ENCODE measurements at regions not wholly inside any gene's neighbourhood (a gene's known extent, or its start where the extent isn't known, plus 50 kb on each side); places are given as distances from the start of the nearest gene placed in this dataset.
A peak's percentile ranks its signal among the peaks of the same experiment; 100 is the strongest.

GRCh38 chr1:221829327-221830015 is 87.6 kb upstream of the DUSP10 start:
- no peaks in the 10 kb centered on the region for H3K79me1 ChIP-seq (replicated peaks; ENCODE audit: low read length, poor library complexity, severe bottlenecking)
- under 1% methylated on average over 3 of the region's 5 CpGs for WGBS
- H3K4me2 ChIP-seq (ENCODE audit: low read length, poor library complexity, severe bottlenecking) = no peak overlapping the region
- no peak overlapping the region for H2BK15ac ChIP-seq (ENCODE audit: low read depth, poor library complexity, severe bottlenecking)
- H3K4ac ChIP-seq (ENCODE audit: low read depth in 1 of 2, low read length in 2 of 2) = peak overlapping the region; percentile 72 to 97
- H4K8ac ChIP-seq (ENCODE audit: low read length) = peak overlapping the region; percentile 80
- peak overlapping the region; percentile 86 to 97 for H2BK12ac ChIP-seq (ENCODE audit: low read length in 2 of 2)
- peak overlapping the region in 1 of 2 experiments; percentile 26 for H3K4me3 ChIP-seq (ENCODE audit: insufficient read depth in 1 of 2, low read depth in 1 of 2, low read length in 2 of 2)
- peaks cover 6% of the 10 kb centered on the region for H3K4me1 ChIP-seq (ENCODE audit: control insufficient read depth, insufficient read depth, low read depth, low read length)
- peak overlapping the region; percentile 37 for H3K9ac ChIP-seq (ENCODE audit: low read length)
- H2AFZ ChIP-seq (ENCODE audit: low read depth, low read length) = no peak overlapping the region
- no peaks in the 10 kb centered on the region for H3K27me3 ChIP-seq (ENCODE audit: control insufficient read depth in 1 of 2, insufficient read depth in 1 of 2, low read length in 2 of 2)
- peak; percentile 96 for DNase-seq
- H2BK5ac ChIP-seq (ENCODE audit: low read depth, low read length, poor library complexity, severe bottlenecking) = no peak overlapping the region
- H3K18ac ChIP-seq (ENCODE audit: low read depth in 1 of 2, low read length in 2 of 2) = peak overlapping the region; percentile 64 to 76
- H3K27ac ChIP-seq (ENCODE audit: low read length, poor library complexity, severe bottlenecking) = peak overlapping the region; percentile 35
- H4K91ac ChIP-seq (ENCODE audit: low read length) = peak overlapping the region; percentile 86
- H3K9me3 ChIP-seq (ENCODE audit: control insufficient read depth, low read length) = no peaks in the 10 kb centered on the region
- H3K23ac ChIP-seq (ENCODE audit: low read length in 2 of 2) = no peak overlapping the region
- H3K14ac ChIP-seq (ENCODE audit: low read length in 2 of 2) = no peak overlapping the region
- peak overlapping the region; percentile 76 for H2AK5ac ChIP-seq (ENCODE audit: low read length, severe bottlenecking)
- H3K36me3 ChIP-seq (ENCODE audit: control insufficient read depth in 1 of 2, insufficient read depth in 2 of 2, low read depth in 1 of 2, low read length in 2 of 2) = no peaks in the 10 kb centered on the region
- H2BK120ac ChIP-seq (ENCODE audit: low read depth, low read length) = no peak overlapping the region

- peak overlapping the region; percentile 97 for H2BK12ac ChIP-seq (ENCODE audit: low read length in 2 of 2)
- H3K4me3 ChIP-seq (ENCODE audit: insufficient read depth in 1 of 2, low read depth in 1 of 2, low read length in 2 of 2) = no peak overlapping the region
- no CpG with 5 or more reads among the region's 1 CpG for WGBS
- peak overlapping the region; percentile 77 for H2AFZ ChIP-seq (ENCODE audit: low read depth, low read length)
- no peaks in the 10 kb centered on the region for H3K27me3 ChIP-seq (ENCODE audit: control insufficient read depth in 1 of 2, insufficient read depth in 1 of 2, low read length in 2 of 2)
- H3K27ac ChIP-seq (ENCODE audit: low read length, poor library complexity, severe bottlenecking) = no peak overlapping the region
- H3K4me1 ChIP-seq (ENCODE audit: control insufficient read depth, insufficient read depth, low read depth, low read length) = peaks cover 6% of the 10 kb centered on the region
- no peak overlapping the region for H2BK15ac ChIP-seq (ENCODE audit: low read depth, poor library complexity, severe bottlenecking)
- no peaks in the 10 kb centered on the region for H3K79me1 ChIP-seq (replicated peaks; ENCODE audit: low read length, poor library complexity, severe bottlenecking)
- no peak overlapping the region for H4K91ac ChIP-seq (ENCODE audit: low read length)
- no peak overlapping the region for H2AK5ac ChIP-seq (ENCODE audit: low read length, severe bottlenecking)
- no peak for DNase-seq
- peak overlapping the region; percentile 64 to 73 for H3K4ac ChIP-seq (ENCODE audit: low read depth in 1 of 2, low read length in 2 of 2)
- peak overlapping the region; percentile 94 for H4K8ac ChIP-seq (ENCODE audit: low read length)
- no peak overlapping the region for H2BK5ac ChIP-seq (ENCODE audit: low read depth, low read length, poor library complexity, severe bottlenecking)
- H3K9me3 ChIP-seq (ENCODE audit: control insufficient read depth, low read length) = no peaks in the 10 kb centered on the region
- no peak overlapping the region for H3K9ac ChIP-seq (ENCODE audit: low read length)
- H3K18ac ChIP-seq (ENCODE audit: low read depth in 1 of 2, low read length in 2 of 2) = peak overlapping the region; percentile 87 to 94
- H3K23ac ChIP-seq (ENCODE audit: low read length in 2 of 2) = no peak overlapping the region
- H3K4me2 ChIP-seq (ENCODE audit: low read length, poor library complexity, severe bottlenecking) = no peak overlapping the region
- H2BK120ac ChIP-seq (ENCODE audit: low read depth, low read length) = no peak overlapping the region
- H3K14ac ChIP-seq (ENCODE audit: low read length in 2 of 2) = peak overlapping the region in 1 of 2 experiments; percentile 90
- no peaks in the 10 kb centered on the region for H3K36me3 ChIP-seq (ENCODE audit: control insufficient read depth in 1 of 2, insufficient read depth in 2 of 2, low read depth in 1 of 2, low read length in 2 of 2)
Observed at GRCh38 chr1:221827307-221827642, 85.4 kb upstream of the DUSP10 start.

- no peak overlapping the region for H4K8ac ChIP-seq (ENCODE audit: low read length)
Observed at GRCh38 chr1:221824909-221825308, 83.0 kb upstream of the DUSP10 start.

GRCh38 chr1:221824025-221824424 is 82.1 kb upstream of the DUSP10 start:
- H3K9me3 ChIP-seq (ENCODE audit: control insufficient read depth, low read length) = no peaks in the 10 kb centered on the region
- H3K4me3 ChIP-seq (ENCODE audit: insufficient read depth in 1 of 2, low read depth in 1 of 2, low read length in 2 of 2) = no peak overlapping the region
- H2BK12ac ChIP-seq (ENCODE audit: low read length in 2 of 2) = no peak overlapping the region
- 100% methylated on average over 2 of the region's 2 CpGs for WGBS
- no peak overlapping the region for H2BK5ac ChIP-seq (ENCODE audit: low read depth, low read length, poor library complexity, severe bottlenecking)
- H2BK120ac ChIP-seq (ENCODE audit: low read depth, low read length) = no peak overlapping the region
- no peak overlapping the region for H3K14ac ChIP-seq (ENCODE audit: low read length in 2 of 2)
- no peak overlapping the region for H4K91ac ChIP-seq (ENCODE audit: low read length)
- H3K36me3 ChIP-seq (ENCODE audit: control insufficient read depth in 1 of 2, insufficient read depth in 2 of 2, low read depth in 1 of 2, low read length in 2 of 2) = no peaks in the 10 kb centered on the region
- H2AK5ac ChIP-seq (ENCODE audit: low read length, severe bottlenecking) = no peak overlapping the region
- no peak overlapping the region for H3K4me2 ChIP-seq (ENCODE audit: low read length, poor library complexity, severe bottlenecking)
- H2AFZ ChIP-seq (ENCODE audit: low read depth, low read length) = no peak overlapping the region
- no peak overlapping the region for H3K18ac ChIP-seq (ENCODE audit: low read depth in 1 of 2, low read length in 2 of 2)
- no peak overlapping the region for H3K4ac ChIP-seq (ENCODE audit: low read depth in 1 of 2, low read length in 2 of 2)
- H3K79me1 ChIP-seq (replicated peaks; ENCODE audit: low read length, poor library complexity, severe bottlenecking) = no peaks in the 10 kb centered on the region
- no peak overlapping the region for H3K9ac ChIP-seq (ENCODE audit: low read length)
- H2BK15ac ChIP-seq (ENCODE audit: low read depth, poor library complexity, severe bottlenecking) = no peak overlapping the region
- DNase-seq = no peak
- H3K27ac ChIP-seq (ENCODE audit: low read length, poor library complexity, severe bottlenecking) = no peak overlapping the region
- H4K8ac ChIP-seq (ENCODE audit: low read length) = no peak overlapping the region
- H3K23ac ChIP-seq (ENCODE audit: low read length in 2 of 2) = no peak overlapping the region
- peaks cover 4% of the 10 kb centered on the region for H3K4me1 ChIP-seq (ENCODE audit: control insufficient read depth, insufficient read depth, low read depth, low read length)
- no peaks in the 10 kb centered on the region for H3K27me3 ChIP-seq (ENCODE audit: control insufficient read depth in 1 of 2, insufficient read depth in 1 of 2, low read length in 2 of 2)

More at GRCh38 chr1:221824909-221825308, 83.0 kb upstream of the DUSP10 start:
- no peaks in the 10 kb centered on the region for H3K36me3 ChIP-seq (ENCODE audit: control insufficient read depth in 1 of 2, insufficient read depth in 2 of 2, low read depth in 1 of 2, low read length in 2 of 2)
- H2AK5ac ChIP-seq (ENCODE audit: low read length, severe bottlenecking) = no peak overlapping the region
- no peaks in the 10 kb centered on the region for H3K9me3 ChIP-seq (ENCODE audit: control insufficient read depth, low read length)
- no peak overlapping the region for H2AFZ ChIP-seq (ENCODE audit: low read depth, low read length)
- no peak overlapping the region for H2BK120ac ChIP-seq (ENCODE audit: low read depth, low read length)
- H3K27ac ChIP-seq (ENCODE audit: low read length, poor library complexity, severe bottlenecking) = no peak overlapping the region
- H3K27me3 ChIP-seq (ENCODE audit: control insufficient read depth in 1 of 2, insufficient read depth in 1 of 2, low read length in 2 of 2) = no peaks in the 10 kb centered on the region
- H2BK15ac ChIP-seq (ENCODE audit: low read depth, poor library complexity, severe bottlenecking) = peak overlapping the region; percentile 26
- no peak overlapping the region for H3K14ac ChIP-seq (ENCODE audit: low read length in 2 of 2)
- no peak overlapping the region for H2BK5ac ChIP-seq (ENCODE audit: low read depth, low read length, poor library complexity, severe bottlenecking)
- no peak overlapping the region for H3K9ac ChIP-seq (ENCODE audit: low read length)
- H3K4me3 ChIP-seq (ENCODE audit: insufficient read depth in 1 of 2, low read depth in 1 of 2, low read length in 2 of 2) = no peak overlapping the region
- peak overlapping the region; percentile 70 for H4K91ac ChIP-seq (ENCODE audit: low read length)
- no peak for DNase-seq
- H3K4me1 ChIP-seq (ENCODE audit: control insufficient read depth, insufficient read depth, low read depth, low read length) = peaks cover 4% of the 10 kb centered on the region
- H3K23ac ChIP-seq (ENCODE audit: low read length in 2 of 2) = no peak overlapping the region
- peak overlapping the region in 1 of 2 experiments; percentile 12 for H2BK12ac ChIP-seq (ENCODE audit: low read length in 2 of 2)
- no peaks in the 10 kb centered on the region for H3K79me1 ChIP-seq (replicated peaks; ENCODE audit: low read length, poor library complexity, severe bottlenecking)
- no peak overlapping the region for H3K4ac ChIP-seq (ENCODE audit: low read depth in 1 of 2, low read length in 2 of 2)
- WGBS = 100% methylated on average over 1 of the region's 1 CpG
- H3K18ac ChIP-seq (ENCODE audit: low read depth in 1 of 2, low read length in 2 of 2) = no peak overlapping the region
- no peak overlapping the region for H3K4me2 ChIP-seq (ENCODE audit: low read length, poor library complexity, severe bottlenecking)

Measured in mesenchymal stem cell (in vitro differentiated cells and primary cell).